Liver (tissue), 3 donors: ENCODE measurements at regions not wholly inside any gene's neighbourhood (a gene's known extent, or its start where the extent isn't known, plus 50 kb on each side); places are given as distances from the start of the nearest gene placed in this dataset.

Experiments
- RXRA ChIP-seq, 2 donors: IDR thresholded peaks; 2 replicates each; pipeline ENCODE4 v1.6.1; 2017 to 2018; ENCODE audit warnings: antibody characterized with exemption in 2 of 2, mild to moderate bottlenecking in 1 of 2
- SP1 ChIP-seq: IDR thresholded peaks from 2 replicates; pipeline ENCODE4 v1.6.1; 2018; ENCODE audit warnings: antibody characterized with exemption, mild to moderate bottlenecking
- TF ChIP-seq, protein P1 (sequence below): fragments of 150-350 bp; IDR thresholded peaks from 2 replicates; pipeline ENCODE4 v1.5.1; 2017; ENCODE audit warnings: improper control_type of control experiment, low read depth, low read length; ENCODE audit not compliant: missing input control
- donor health status: healthy.
- donor health status: healthy.

DNA sequence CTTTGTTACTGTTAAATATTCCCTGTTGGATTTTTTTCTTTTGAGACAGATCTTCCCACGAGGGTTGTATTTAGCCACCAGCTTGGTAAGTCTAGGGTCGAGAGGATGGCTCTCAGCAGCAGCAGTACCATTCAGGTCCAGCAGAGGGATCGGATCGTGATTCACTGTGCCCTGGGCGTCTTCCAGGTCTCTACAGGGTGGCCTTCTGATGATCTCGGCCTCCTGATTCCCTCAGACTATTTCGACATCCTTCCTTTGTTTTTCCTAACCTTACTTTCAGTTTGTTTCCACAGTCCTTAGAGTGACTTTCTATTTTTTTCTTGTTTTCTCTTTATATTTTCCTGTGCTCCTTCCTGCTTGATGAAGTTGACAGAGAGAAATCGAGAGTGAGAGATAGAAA lies 1436.9 kb downstream of the UQCRFS1 start:
- TF ChIP-seq, protein P1, sequence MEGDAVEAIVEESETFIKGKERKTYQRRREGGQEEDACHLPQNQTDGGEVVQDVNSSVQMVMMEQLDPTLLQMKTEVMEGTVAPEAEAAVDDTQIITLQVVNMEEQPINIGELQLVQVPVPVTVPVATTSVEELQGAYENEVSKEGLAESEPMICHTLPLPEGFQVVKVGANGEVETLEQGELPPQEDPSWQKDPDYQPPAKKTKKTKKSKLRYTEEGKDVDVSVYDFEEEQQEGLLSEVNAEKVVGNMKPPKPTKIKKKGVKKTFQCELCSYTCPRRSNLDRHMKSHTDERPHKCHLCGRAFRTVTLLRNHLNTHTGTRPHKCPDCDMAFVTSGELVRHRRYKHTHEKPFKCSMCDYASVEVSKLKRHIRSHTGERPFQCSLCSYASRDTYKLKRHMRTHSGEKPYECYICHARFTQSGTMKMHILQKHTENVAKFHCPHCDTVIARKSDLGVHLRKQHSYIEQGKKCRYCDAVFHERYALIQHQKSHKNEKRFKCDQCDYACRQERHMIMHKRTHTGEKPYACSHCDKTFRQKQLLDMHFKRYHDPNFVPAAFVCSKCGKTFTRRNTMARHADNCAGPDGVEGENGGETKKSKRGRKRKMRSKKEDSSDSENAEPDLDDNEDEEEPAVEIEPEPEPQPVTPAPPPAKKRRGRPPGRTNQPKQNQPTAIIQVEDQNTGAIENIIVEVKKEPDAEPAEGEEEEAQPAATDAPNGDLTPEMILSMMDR = peak; percentile 18
- TF ChIP-seq RXRA (IDR thresholded peaks at IDR 0.05) (no peak), SP1 (no peak)
